Mucosa of descending colon (tissue), 3 donors: ENCODE measurements at regions not wholly inside any gene's neighbourhood (a gene's known extent, or its start where the extent isn't known, plus 50 kb on each side); places are given as distances from the start of the nearest gene placed in this dataset.

Experiments used
- ATAC-seq: fragments of 200-7000 bp; cut with Tn5 transposase; one replicate; pipeline ENCODE4 v1.9.1; 2020; ENCODE audit warnings: mild to moderate bottlenecking, moderate library complexity
- DNase-seq, 3 donors: peaks; one replicate each; pipeline ENCODE4 v3.0.0-alpha.2; 2020
- H3K36me3 ChIP-seq: fragments of 200-600 bp; one replicate; pipeline ENCODE4 v1.8.0; 2021; ENCODE audit warnings: low read depth, mild to moderate bottlenecking
- H3K4me1 ChIP-seq: fragments of 200-600 bp; one replicate; pipeline ENCODE4 v1.8.0; 2021; ENCODE audit warnings: low read depth, mild to moderate bottlenecking
- H3K4me3 ChIP-seq: fragments of 200-600 bp; one replicate; pipeline ENCODE4 v1.8.0; 2021; ENCODE audit warnings: mild to moderate bottlenecking
- H3K9me3 ChIP-seq: fragments of 200-600 bp; one replicate; pipeline ENCODE4 v1.8.0; 2021; ENCODE audit warnings: mild to moderate bottlenecking
- CTCF ChIP-seq: fragments of 200-600 bp; IDR thresholded peaks from one replicate; pipeline ENCODE4 v1.8.0; 2022; ENCODE audit warnings: antibody characterized with exemption, mild to moderate bottlenecking
- intact Hi-C, 2 donors: fragments of 100-400 bp; cut with DNase I in 1 of 2; cut with micrococcal nuclease in 1 of 2; formaldehyde crosslinking; loops; one replicate each; pipeline versions ENCODE4 v1.11.0 to v1.11.1; 2022; cut with DNase I, micrococcal nuclease
- donor health status: DM: no; HTN: no; CAD: no; lungs with moderate emphysema.
- donor health status: DM: no; HTN: no; CAD: no.
- donor health status: DM: no; HTN: yes; CAD: no.

DNA sequence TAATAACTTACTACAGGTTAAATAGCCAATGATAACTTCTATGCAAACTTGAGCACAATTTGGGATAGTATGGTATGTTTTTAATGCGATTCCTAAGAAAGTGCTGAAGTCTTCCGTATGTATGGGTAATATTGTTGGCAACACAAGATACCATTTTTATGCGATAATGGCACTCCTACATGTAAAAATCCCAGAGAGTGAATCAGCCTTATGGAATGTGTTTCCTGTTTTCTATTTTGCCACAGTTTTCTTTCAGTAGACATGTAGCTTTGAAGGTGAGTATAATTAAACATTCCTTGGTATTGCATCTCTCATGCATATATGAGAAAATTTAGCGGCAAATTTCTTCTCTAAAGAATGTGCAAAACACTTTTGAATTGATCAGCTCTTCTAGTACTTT lies 396.8 kb upstream of the AZI2 start:
- Histone ChIP-seq H3K9me3 (peaks cover 3% of the 10 kb centered on the region), H3K4me3 (no peak overlapping the region), H3K4me1 (no peaks in the 10 kb centered on the region), H3K36me3 (no peaks in the 10 kb centered on the region)
- TF ChIP-seq CTCF: no peak
- intact Hi-C loops: no loop called here
- DNase-seq: no peak
- no peak for ATAC-seq

- intact Hi-C loops: no loop called here
- H3K4me3 ChIP-seq: no peak overlapping the region
- no peak for TF ChIP-seq CTCF
- no peaks in the 10 kb centered on the region for H3K4me1 ChIP-seq
- H3K36me3 ChIP-seq: no peaks in the 10 kb centered on the region
- peaks cover 8% of the 10 kb centered on the region for H3K9me3 ChIP-seq
- DNase-seq (no peak), ATAC-seq (no peak)
These were observed 397.4 kb upstream of the AZI2 start for GRCh38 chr3:28745916-28746617.

DNA sequence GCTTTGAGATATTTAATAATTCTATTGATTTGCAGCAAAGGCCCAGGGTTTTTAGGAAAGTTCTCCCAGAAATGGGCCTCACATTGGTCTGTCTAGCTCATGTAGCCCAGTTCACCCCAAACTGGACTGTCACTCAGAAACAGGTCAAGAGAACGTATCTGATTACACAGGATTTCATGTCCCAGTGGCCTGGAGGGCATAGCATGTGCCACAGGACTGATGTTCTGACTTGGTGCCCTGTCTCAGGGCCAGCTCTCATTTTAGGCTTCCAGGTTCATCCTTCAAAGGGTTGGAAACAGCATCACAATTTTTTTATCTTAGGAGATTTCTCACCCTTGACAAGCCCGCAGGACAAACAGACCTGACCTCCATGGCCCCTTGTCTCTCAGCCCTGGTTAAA lies 398.4 kb upstream of the AZI2 start:
- Histone ChIP-seq H3K4me3 (no peak overlapping the region), H3K9me3 (peaks cover 9% of the 10 kb centered on the region), H3K4me1 (no peaks in the 10 kb centered on the region), H3K36me3 (no peaks in the 10 kb centered on the region)
- no peak for ATAC-seq
- intact Hi-C loops: no loop called here
- no peak for TF ChIP-seq CTCF
- no peak for DNase-seq

- H3K36me3 ChIP-seq: no peaks in the 10 kb centered on the region
- peaks cover 9% of the 10 kb centered on the region for H3K9me3 ChIP-seq
- intact Hi-C loops: no loop called here
- DNase-seq (no peak), ATAC-seq (no peak)
- no peak overlapping the region for H3K4me3 ChIP-seq
- no peak for TF ChIP-seq CTCF
- H3K4me1 ChIP-seq: no peaks in the 10 kb centered on the region
These were observed 403.2 kb upstream of the AZI2 start for GRCh38 chr3:28751864-28752263.

- no peaks in the 10 kb centered on the region for H3K4me1 ChIP-seq
- H3K9me3 ChIP-seq: peaks cover 9% of the 10 kb centered on the region
- ATAC-seq (no peak), DNase-seq (no peak)
- intact Hi-C loops: no loop called here
- TF ChIP-seq CTCF: no peak
- no peak overlapping the region for H3K4me3 ChIP-seq
- H3K36me3 ChIP-seq: no peaks in the 10 kb centered on the region
These were observed 403.7 kb upstream of the AZI2 start for GRCh38 chr3:28752290-28752689.

DNA sequence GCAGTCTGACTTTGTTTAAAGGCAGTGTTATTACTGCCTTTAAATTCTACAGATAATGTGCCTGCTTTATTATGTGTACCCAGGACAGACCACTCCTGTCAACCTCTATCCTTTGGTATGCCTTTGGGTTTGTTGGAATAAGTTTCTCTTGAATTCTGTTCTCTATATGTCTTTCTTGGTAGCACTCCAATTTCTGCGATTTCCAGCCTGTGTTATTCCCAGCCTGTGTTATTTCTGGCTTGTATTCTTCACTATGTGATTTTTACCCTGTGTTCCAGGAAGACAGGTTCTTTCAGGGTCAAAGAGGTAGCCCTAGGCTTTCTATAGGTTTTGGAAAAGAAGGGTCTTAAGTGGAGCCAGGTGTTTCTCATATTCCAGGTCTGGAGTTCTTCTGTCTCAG lies 407.4 kb upstream of the AZI2 start:
- no peak for DNase-seq
- TF ChIP-seq CTCF: no peak

More for the DNA sequence above, 407.4 kb upstream of the AZI2 start:
- H3K4me3 ChIP-seq: no peak overlapping the region
- no peaks in the 10 kb centered on the region for H3K4me1 ChIP-seq
- no peak for ATAC-seq
- intact Hi-C loops: no loop called here
- no peaks in the 10 kb centered on the region for H3K36me3 ChIP-seq
- H3K9me3 ChIP-seq: peaks cover under 1% of the 10 kb centered on the region
